Stimulated activated CD4-positive, alpha-beta T cell treated with anti-CD3 and anti-CD28 coated beads, Interleukin-4, amount 100 ng/mL, for 24 hours (primary cell): ENCODE measurements at regions not wholly inside any gene's neighbourhood (a gene's known extent, or its start where the extent isn't known, plus 50 kb on each side); places are given as distances from the start of the nearest gene placed in this dataset.
"Not testable (repeated sequence)": the region's sequence is repeated elsewhere in the genome, so short reads cannot be mapped to it uniquely, and the experiment has no call there.

Source experiments
- DNase-seq: peaks from one replicate; pipeline ENCODE4 v3.0.0-alpha.2; 2020

DNA sequence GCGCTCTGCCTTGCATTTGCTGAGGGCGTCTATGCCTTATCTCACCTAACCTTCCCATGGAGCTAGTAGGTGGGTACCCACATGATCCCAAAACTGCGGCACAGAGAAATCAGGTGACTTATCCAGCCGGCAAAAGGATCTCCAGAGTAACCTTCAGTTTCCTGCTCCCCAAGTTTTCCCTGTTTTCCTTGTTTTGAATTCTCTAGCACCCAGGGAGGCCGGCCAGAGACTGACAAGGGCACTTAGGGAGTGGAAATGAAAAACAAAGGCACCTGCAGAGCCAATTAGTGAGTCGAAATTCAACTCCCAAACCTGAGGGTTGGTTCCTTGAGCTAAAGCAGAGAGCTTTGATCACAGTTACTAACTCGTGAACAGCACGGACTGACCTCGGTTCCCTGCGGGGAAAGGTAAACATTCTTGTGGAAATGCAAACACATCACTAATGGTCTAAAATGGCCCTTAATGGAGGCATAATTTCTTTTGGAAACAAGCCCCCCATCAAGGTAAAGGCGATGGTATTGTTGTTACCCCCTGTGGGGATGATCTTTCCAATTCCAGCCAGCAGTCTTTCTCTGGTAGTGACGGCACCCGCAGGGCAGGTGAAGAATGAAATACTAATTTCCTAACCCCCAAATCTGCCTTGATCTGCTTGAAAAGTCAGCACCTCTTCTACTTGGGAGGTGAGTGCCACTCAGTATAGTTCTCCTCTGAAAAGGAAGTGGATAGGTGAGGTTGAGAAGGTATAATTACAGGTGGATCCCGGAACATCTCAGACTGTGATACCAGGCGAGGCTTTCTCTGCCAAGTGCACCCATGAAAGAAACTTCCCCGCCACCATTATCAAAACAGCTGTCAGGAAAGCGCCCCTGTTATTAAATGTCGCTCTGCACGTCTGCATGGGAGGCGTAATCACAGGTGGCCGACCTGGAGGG is 365.6 kb upstream of the AUTS2 start:
- no peak for DNase-seq

DNA sequence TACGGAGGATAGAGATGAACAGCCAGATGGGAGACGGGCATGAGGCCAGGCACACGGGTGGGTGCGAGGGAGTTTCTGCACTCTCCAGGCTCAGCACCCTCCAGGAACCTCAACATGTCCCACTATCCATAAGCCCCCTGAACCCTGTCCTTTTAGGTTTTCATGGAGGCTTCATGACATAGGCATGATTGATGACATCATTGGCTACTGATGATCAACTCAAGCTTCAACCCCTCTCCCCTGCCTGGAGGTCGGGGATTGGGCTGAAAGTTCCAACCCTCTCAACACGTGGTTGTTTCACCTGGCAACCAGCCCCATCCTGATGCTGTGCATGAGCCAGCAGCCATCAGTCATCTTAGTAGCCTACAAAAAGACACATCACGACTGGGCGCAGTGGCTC is 360.7 kb upstream of the AUTS2 start:
- DNase-seq, result no peak

DNA sequence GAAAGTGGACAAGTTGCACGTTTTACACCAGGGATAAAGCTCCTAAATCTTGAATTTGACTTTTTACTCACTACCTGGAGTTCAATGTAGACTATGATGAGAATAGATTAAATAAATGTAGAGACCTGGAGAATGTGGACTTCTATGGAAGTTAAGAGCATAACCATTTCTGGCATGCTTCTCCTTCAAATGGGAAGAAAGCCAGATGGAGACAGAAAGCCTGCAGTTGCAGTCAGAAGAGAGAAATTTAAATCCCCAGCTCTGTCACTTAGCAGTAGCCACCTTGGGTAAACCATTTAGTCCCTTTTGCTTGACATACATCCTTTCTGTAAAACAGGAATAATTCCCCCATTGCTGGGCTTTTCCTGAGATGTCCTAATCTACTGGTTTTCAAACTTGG is 355.3 kb upstream of the AUTS2 start:
- no peak for DNase-seq

DNA sequence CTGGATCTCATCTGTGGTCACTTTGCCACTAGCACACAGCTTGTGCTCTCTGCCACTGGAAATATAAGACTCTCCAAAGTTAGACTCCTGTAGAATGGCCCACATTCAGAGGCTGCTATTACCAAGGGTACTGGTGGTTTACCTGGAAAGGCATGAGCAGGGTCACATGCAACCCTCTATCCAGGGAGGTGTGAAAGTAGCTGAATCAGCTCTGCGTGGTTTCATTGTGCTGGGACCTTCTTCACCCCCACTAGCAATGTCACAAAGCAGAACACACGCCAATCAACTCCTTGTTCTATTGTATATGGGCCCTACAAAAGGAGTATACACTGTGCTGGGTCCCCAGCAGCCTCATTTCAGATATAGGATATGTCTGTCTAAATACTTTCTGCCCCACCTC is 353.6 kb upstream of the AUTS2 start:
- no peak for DNase-seq

DNA sequence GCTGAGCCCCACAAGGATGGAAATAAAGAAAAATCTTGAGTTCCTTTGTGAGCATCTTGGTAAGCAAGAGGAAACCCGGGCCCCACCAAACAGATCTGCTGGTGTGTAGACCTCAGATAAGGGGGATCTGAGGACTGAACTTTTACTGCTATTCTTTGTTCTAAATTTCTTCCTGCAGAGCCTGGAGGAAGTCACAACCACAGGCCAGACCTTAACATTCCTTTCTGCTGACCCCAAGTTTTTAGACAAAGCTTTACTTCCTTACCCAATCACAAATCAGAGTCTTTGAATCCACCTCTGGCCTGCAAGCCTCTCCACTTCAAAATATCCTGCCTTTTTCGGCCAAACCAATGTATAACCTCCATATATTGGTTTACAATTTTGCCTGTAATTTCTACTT is 352.6 kb upstream of the AUTS2 start:
- no peak for DNase-seq

DNA sequence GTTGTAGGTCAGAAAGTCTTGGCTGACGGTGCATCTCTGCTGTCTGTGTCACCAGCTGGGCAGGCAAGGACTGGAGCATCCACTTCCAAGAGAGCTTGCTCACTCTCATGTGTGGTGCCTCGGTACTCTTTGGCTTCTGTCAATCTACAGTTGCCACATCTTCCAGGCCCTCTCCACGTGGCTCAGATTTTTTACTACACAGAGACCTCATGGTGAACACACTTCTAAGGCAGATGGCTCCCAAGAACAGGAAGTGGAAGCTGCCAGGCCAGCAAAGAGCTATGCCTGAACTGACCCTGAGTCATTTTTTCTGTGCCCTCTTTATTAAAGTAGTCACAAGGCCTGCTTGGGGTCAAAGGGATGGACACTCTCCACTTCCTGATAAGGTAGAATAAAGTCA is 351.5 kb upstream of the AUTS2 start:
- DNase-seq, result no peak

DNA sequence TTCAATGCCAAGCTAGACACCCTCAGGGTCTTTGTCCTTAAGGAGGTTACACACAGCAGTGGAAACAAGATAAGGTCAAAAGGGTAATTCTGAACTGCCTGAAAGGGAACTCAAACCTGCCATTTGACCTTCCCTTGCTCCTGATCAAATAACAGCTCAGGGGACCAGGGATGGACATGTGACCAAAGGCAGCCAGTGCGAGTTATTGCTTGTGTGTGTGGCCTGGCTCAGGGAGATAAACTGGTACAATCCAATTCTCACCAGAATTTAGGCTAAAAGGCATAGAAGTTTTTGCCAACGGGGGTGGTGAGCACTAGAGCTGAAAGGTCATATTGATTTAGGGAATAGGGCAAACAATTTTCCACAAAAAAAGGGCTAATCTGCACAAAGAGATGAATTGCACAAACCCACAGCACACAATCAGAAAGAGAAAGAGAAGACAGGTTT is 349.9 kb upstream of the AUTS2 start:
- not testable (repeated sequence) for DNase-seq

DNA sequence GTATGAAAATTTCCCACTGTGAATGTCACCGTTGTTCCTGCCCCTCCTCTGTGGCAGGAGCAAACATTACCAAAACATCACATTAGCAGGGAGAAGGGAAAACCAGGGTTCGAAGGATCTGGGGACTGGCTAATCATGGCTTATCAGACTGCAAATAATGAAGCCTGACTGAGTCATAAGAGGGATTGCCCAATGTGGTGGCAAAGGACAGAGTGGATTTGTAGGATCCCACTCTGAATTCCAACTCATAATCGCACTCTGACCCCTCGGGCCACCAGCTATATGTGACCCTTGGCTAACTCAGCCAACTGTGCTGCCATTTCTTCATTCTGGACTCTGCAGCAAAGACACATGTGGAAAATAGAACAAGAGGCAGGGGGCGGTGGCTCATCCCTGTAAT is 347.3 kb upstream of the AUTS2 start:
- DNase-seq, result no peak

DNA sequence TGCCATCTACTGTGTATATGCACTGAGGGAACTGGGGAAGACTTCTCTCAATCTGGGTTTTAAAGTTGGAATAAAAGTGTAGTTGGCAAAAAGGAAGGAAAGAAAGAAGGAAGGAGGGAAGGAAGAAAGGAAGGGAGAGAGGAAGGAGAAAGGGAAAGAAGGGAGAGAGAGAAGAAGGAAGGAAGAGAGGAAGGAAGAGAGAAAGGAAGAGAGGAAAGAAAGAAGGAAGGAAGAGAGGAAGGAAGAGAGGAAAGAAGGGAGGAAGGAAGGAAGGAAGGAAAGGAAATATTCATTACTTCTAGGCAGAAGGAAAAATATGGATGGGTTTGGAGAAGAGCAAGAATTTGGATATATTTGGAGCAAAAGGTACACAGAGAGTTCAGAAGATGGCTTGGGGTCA is 343.6 kb upstream of the AUTS2 start:
- DNase-seq, result no peak

DNA sequence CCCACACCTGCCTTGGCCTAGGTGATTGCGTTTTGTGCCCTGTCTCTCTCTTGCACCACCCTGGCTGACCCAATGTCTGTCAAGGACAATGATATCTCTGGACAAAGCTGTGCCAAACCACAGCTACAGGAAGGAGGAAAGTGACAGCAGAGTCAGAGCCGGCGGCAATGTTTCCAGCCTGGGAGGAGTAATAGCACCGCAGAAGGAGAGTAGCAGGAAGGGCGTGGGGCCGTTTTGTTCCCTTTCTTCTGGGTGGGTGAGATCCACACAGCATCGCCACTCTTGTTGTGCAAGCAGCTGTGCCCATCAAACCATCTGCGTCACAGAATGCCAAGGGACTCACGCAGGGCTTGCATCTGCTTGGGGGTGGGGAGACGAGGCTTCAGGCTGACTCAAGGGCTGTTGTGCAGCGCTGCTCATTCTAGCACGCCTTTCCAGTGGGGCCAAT is 341.6 kb upstream of the AUTS2 start:
- DNase-seq, result no peak

DNA sequence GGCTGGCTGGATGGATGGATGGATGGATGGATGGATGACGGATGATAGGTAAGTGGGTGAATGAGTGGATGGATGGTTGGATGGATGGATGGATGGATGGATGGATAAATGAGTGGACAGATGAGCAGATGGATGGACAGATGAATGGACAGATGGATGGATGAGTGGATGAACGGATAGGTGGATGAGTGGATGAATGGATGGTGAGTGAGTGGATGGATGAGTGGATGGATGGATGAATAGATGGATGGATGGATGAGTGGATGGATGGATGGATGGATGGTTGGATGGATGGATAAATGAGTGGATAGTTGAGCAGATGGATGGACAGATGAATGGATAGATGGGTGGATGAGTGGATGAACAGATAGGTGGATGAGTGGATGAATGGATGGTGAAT is 340.7 kb upstream of the AUTS2 start:
- no peak for DNase-seq

DNA sequence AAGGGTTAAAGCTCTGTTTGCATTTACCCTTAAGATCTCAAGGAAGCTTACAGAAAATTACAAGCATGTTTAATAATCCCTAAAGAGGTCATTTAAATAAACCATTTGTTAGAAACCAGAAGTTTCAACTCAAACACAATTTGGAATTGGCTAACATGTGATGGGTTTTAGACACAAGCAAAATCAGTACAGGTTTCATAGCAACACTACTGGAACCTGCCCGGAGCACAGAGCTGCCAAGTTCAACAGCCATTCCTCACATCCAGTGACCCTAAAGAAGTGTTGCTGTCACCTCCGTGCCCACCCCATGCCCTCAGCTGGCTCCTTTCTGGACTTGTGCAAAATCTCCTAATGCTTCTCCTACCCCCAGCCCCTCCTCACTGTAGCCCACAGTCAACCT is 338.8 kb upstream of the AUTS2 start:
- DNase-seq, result no peak

DNA sequence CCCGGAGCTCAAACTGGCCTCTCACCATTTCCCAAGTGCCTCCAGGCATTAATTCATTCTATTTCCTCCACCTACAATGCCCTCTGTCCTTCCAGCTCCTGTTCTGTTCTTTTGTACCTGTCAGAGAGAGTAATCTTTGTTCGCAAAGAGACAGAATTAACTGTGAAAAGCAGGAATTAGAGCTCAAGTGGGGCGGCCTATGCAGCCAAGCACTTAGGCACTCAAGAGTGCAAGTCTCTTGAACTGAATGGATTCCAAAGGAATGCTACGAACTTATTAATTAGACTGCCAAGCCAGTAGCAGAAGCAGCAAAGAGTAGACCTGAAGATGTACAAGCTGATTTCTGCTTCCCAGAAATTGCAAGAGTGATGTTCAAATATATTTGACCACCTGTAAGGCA is 338.3 kb upstream of the AUTS2 start:
- no peak for DNase-seq

DNA sequence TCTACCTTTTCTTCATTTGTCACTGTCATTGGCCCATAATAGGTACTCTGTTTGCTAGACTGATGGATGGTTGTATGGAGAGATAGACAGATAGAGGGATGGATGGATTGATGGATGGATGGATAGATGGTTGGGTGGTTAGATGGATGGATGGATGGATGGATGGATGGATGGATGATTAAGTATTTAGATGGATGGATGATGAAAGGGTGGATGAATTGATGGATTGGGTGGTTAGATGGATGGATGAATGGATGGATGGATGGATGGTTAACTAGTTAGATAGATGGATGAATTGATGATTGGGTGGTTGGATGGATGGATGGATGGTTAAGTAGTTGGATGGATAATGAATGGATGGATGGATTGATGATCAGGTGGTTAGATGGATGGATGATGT is 334.7 kb upstream of the AUTS2 start:
- no peak for DNase-seq

DNA sequence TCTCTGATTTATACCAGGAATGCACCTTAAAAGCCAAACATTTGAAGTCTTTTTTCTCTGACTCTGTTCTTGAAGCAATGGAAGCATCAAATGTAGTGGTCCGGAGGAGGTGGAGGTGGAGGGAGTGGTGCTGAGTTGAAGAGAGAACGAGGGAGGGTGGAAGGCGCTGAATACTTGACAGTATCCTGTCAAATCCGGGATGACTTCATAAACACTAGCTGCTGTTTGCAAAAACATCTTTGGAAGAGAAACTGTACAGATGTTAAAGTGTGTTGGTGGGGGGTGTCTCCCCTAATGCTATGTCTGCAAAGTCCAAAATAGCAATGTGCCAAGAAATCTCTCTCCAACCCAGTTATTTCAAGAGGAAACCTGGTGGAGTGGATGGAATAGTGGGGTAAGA is 328.5 kb upstream of the AUTS2 start:
- DNase-seq, result no peak

DNA sequence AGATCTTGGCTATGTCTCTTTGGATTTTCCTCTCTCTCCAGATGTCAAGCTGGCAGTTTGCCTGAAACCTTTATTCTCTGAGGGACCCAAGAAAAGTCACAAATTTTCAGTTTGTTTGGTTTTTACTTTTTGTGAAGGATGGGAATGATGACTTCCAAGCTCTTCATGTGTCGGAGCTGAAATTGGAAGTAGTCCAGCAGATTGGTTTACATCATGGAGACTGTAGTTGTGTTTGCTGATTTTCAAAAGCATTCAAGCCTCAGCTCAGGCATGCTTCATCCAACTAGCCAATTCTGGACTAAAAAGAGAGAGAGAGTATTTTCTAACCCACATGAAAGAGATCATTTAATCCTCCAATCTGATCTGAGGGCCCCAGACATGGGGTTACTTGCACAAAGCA is 326.2 kb upstream of the AUTS2 start:
- no peak for DNase-seq

DNA sequence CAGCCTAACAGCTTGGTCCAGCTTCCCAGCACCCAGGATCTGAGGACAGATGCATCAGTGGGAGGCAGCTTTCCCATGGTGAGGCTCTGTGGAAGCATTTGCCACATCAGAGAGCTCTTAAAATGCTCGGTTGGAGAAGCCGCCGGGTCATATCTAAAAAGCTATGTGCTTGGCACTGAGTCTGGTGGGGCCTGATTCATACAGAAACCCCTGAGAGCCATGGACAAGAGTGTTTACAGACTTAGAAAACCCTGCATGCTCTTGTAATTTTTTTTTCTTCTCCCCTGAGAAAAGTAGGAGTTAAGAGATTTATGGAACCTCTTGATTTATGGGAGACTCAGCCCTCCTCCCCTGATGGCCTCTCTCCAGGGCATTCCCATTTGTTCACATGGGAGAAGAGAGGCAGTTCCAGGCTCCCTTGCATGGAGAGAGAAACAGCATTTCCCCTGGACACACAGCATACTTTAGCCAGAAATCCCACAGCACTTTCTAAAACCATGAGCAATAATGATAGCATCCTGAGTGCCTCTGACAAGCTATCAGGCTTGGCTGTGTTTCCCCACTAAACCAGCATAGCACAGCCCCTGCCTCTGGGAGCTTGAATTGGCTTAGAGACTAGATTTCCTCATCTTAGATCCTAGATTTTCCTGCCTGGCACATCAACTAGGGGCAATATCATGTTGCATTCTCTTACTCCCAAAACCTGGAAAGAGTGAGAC is 322.1 kb upstream of the AUTS2 start:
- DNase-seq, result no peak

DNA sequence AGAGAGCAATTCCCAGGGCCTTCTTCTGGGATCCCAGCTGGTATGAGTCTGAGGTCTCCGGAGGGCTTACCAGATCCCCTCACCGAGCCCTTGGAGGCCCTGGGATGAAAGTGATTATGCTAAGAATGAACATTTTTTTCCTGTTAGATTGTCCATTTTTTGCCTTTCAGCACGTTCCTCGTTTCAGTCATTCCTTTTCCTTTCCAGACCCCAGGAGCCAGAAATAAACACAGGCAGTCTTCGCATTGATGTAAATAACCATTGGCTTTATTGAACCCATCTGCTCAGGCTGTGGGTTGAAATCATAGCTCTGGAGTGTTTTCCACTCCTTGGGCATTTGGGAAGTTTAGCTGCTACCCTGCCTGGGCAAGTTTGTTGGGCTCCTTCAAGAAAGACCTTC is 320.9 kb upstream of the AUTS2 start:
- DNase-seq, result no peak

DNA sequence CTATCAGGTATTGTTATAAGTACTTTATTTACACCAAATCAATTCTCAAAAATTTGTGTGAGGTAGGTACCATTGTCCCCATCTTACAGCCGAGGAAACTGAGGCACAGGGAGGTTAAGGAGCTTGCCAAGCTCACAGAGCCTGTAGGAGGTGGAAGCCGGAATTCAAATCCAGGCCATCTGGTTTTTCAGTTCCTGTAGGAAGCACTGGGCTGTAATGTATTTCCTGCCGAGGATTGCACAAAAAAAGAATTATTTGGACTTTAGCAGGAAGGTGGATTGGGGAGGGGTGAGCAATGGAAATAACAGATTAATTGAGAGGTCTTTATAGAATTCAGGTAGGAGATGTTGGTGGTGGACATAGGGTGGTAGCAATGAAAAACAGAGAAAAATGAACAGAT is 315.3 kb upstream of the AUTS2 start:
- no peak for DNase-seq

DNA sequence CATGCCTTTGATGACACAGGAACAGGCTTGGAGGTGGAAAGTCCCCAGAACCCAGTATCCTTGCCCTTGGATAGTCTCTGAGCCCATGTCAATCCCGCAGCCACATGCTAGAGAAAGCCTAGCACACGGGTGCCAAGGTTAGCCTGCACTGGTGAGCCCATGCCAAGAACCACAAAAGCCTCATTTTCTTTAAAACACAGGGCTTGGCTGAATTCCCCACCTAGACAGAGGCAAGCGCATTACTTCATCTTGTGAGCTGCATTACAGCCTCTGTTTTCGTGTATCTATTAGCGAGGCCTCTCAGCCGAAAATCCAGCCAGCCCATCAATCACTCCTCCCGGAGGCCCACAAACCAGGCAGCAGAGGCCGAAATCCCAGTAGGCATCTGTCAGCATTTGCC is 314.9 kb upstream of the AUTS2 start:
- no peak for DNase-seq

DNA sequence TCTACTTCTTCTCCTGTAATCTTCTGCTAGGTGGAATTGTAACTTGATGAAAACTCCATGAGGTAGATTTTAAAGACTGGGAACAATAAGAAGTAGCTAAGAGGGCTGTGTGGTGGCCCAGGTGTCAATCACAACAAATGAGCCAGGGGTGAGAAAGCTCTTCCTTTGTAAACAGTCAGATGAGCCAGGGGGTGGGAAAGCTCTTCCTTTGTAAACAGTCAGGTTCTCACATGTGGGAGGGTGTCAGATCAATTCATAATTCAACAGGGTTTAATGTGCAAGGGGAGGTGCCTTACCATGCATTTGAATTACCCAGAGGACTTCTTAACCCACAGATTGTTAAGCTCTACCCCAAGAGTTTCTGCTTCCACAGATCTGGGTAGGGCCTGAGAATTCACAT is 312.4 kb upstream of the AUTS2 start:
- no peak for DNase-seq

DNA sequence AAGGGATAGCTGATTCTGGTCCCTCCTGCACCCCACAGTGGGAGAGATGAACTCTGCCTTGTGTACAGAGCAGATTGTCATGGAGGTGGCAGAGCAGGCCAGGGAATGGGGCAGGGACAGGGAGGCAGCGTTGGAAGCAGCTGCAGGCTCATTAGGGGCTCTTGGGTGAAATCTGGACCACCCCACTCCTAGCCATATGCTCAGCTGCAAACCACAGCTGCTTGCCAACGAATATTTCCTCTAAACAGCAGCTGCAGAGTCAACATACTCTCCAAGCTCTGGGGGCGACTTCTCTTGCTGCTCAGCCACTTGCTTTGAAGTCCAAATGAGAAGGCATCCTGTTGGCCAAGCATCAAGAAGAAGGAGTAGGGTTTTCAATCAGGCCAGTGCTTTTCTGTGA is 302.3 kb upstream of the AUTS2 start:
- DNase-seq, result no peak

DNA sequence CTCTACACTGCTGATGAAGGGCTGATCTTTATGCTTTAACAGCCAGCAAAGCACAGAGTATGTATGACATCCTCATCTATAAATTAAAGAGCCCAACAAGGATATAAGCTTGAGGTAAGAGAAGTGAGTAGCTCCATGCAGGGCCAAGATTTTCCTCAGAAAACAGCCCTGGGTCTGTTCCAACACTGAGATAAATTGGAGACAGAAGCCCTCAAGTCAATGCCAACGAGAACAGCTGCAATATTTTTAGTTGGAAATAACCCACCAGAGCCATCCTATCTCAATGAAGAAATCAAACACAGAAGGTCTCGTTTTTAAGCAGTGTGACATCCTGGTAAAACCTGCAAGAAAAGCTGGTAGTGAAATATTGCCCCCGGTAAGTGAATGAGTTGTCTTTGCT is 297.0 kb upstream of the AUTS2 start:
- no peak for DNase-seq

DNA sequence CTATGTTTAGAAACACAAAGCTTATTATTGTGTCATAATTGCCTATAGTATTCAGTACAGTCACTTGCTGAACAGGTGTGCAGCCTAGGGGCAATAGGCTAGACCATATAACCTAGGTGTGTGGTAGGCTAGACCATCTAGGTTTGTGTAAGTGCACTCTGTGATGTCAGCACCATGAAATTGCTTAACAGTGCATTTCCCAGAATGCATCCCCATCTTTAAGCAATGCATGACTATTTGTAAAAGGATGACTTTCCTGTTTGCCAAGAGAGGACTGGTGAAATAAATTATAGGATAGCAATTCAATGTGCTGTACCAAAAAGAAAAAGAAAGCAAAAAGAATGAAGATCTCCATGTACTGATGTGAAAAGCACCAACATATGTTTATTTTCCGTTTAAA is 288.7 kb upstream of the AUTS2 start:
- no peak for DNase-seq
